C4-2B (cell line): ENCODE measurements at regions not wholly inside any gene's neighbourhood (a gene's known extent, or its start where the extent isn't known, plus 50 kb on each side); places are given as distances from the start of the nearest gene placed in this dataset.

Experiments
- ZFX ChIP-seq: fragments of 450-650 bp; IDR thresholded peaks from 2 replicates; pipeline ENCODE4 v1.6.1; 2017
- TF ChIP-seq, protein P1 (sequence below): fragments of 450-650 bp; conservative IDR thresholded peaks from 2 replicates; pipeline ENCODE4 v1.5.1; 2017; ENCODE audit warnings: mild to moderate bottlenecking

GRCh38 chr2:64828261-64828660 lies 160.9 kb upstream of the SLC1A4 start:
- TF ChIP-seq, protein P1, sequence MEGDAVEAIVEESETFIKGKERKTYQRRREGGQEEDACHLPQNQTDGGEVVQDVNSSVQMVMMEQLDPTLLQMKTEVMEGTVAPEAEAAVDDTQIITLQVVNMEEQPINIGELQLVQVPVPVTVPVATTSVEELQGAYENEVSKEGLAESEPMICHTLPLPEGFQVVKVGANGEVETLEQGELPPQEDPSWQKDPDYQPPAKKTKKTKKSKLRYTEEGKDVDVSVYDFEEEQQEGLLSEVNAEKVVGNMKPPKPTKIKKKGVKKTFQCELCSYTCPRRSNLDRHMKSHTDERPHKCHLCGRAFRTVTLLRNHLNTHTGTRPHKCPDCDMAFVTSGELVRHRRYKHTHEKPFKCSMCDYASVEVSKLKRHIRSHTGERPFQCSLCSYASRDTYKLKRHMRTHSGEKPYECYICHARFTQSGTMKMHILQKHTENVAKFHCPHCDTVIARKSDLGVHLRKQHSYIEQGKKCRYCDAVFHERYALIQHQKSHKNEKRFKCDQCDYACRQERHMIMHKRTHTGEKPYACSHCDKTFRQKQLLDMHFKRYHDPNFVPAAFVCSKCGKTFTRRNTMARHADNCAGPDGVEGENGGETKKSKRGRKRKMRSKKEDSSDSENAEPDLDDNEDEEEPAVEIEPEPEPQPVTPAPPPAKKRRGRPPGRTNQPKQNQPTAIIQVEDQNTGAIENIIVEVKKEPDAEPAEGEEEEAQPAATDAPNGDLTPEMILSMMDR, result no peak
- no peak for TF ChIP-seq ZFX
